GM12878 (cell line): ENCODE measurements at regions not wholly inside any gene's neighbourhood (a gene's known extent, or its start where the extent isn't known, plus 50 kb on each side); places are given as distances from the start of the nearest gene placed in this dataset.

Experiments
- CBX3 ChIP-seq: fragments of 200-600 bp; sonication (generic); IDR thresholded peaks from 2 replicates; pipeline ENCODE4 v1.6.1; 2016; ENCODE audit warnings: low read depth, borderline replicate concordance
- CHD1 ChIP-seq: IDR thresholded peaks from 2 replicates; pipeline ENCODE4 v1.6.1; 2012; ENCODE audit warnings: low read depth, low read length, improper control_type of control experiment
- CHD4 ChIP-seq: fragments of 200-600 bp; sonication (generic); IDR thresholded peaks from 2 replicates; pipeline ENCODE4 v1.6.1; 2016; ENCODE audit warnings: mild to moderate bottlenecking
- CREM ChIP-seq: IDR thresholded peaks from 2 replicates; pipeline ENCODE4 v1.6.1; 2014; ENCODE audit warnings: antibody characterized with exemption, low read depth
- EZH2 ChIP-seq: IDR thresholded peaks from 2 replicates; pipeline ENCODE4 v1.6.1; 2012; ENCODE audit warnings: low read depth, mild to moderate bottlenecking, control low read depth, inconsistent platforms, low read length, borderline replicate concordance; ENCODE audit not compliant: control insufficient read depth
- GATAD2B ChIP-seq: fragments of 450-650 bp; conservative IDR thresholded peaks from 2 replicates; pipeline ENCODE4 v1.6.1; 2017; ENCODE audit warnings: low read depth, mild to moderate bottlenecking, moderate library complexity
- KDM1A ChIP-seq: fragments of 200-600 bp; sonication (generic); IDR thresholded peaks from 2 replicates; pipeline ENCODE4 v1.6.1; 2016; ENCODE audit warnings: borderline replicate concordance
- MEF2A ChIP-seq: IDR thresholded peaks from 2 replicates; pipeline ENCODE4 v1.6.1; 2011; ENCODE audit warnings: low read depth, mild to moderate bottlenecking, low read length, moderate library complexity; ENCODE audit not compliant: insufficient read depth
- NFIC ChIP-seq: IDR thresholded peaks from 2 replicates; pipeline ENCODE4 v1.6.1; 2012; ENCODE audit warnings: low read depth, mild to moderate bottlenecking, inconsistent platforms, low read length, moderate library complexity
- NFXL1 ChIP-seq: fragments of 450-650 bp; IDR thresholded peaks from 2 replicates; pipeline ENCODE4 v1.6.1; 2017; ENCODE audit warnings: antibody characterized with exemption, mild to moderate bottlenecking, borderline replicate concordance
- NRF1 ChIP-seq: conservative IDR thresholded peaks from 2 replicates; pipeline ENCODE4 v1.6.1; 2011; ENCODE audit warnings: mild to moderate bottlenecking, low read depth, low read length, improper control_type of control experiment
- RAD21 ChIP-seq: IDR thresholded peaks from 2 replicates; pipeline ENCODE4 v1.6.1; 2011; ENCODE audit warnings: mild to moderate bottlenecking, low read depth, low read length, moderate library complexity; ENCODE audit not compliant: insufficient read depth
- SIX5 ChIP-seq: IDR thresholded peaks from 2 replicates; pipeline ENCODE4 v1.6.1; 2011; ENCODE audit warnings: mild to moderate bottlenecking, low read depth, low read length, moderate library complexity; ENCODE audit not compliant: severe bottlenecking
- SMC3 ChIP-seq: IDR thresholded peaks from 2 replicates; pipeline ENCODE4 v1.6.1; 2011; ENCODE audit warnings: low read length, improper control_type of control experiment, borderline replicate concordance
- STAT1 ChIP-seq: fragments of 450-650 bp; conservative IDR thresholded peaks from 2 replicates; pipeline ENCODE4 v1.6.1; 2014; ENCODE audit warnings: antibody characterized with exemption, mild to moderate bottlenecking
- TAF1 ChIP-seq: IDR thresholded peaks from 2 replicates; pipeline ENCODE4 v1.6.1; 2011; ENCODE audit warnings: mild to moderate bottlenecking, low read depth, low read length, borderline replicate concordance
- TCF12 ChIP-seq: IDR thresholded peaks from 2 replicates; pipeline ENCODE4 v1.6.1; 2011; ENCODE audit warnings: low read depth, mild to moderate bottlenecking, low read length
- WRNIP1 ChIP-seq: IDR thresholded peaks from 2 replicates; pipeline ENCODE4 v1.6.1; 2011; ENCODE audit warnings: low read depth, low read length, improper control_type of control experiment, borderline replicate concordance
- ZBED1 ChIP-seq: IDR thresholded peaks from 2 replicates; pipeline ENCODE4 v1.6.1; 2016; ENCODE audit warnings: borderline replicate concordance
- ZSCAN29 ChIP-seq: fragments of 450-650 bp; IDR thresholded peaks from 2 replicates; pipeline ENCODE4 v1.6.1; 2017; ENCODE audit warnings: mild to moderate bottlenecking, moderate library complexity
- TF ChIP-seq, protein P1 (sequence below): fragments of 450-650 bp; formaldehyde crosslinking; IDR thresholded peaks from 2 replicates; pipeline ENCODE4 v1.5.0; 2022; ENCODE audit warnings: mild to moderate bottlenecking, missing genetic modification characterization
- TF ChIP-seq, protein P2 (sequence below): IDR thresholded peaks from 2 replicates; pipeline ENCODE4 v1.6.1; 2012; ENCODE audit warnings: low read depth, low read length, improper control_type of control experiment
- TF ChIP-seq, protein P3 (sequence below): IDR thresholded peaks from 2 replicates; pipeline ENCODE4 v1.6.1; 2011; ENCODE audit warnings: borderline replicate concordance, low read depth, mild to moderate bottlenecking, moderate library complexity, low read length; ENCODE audit not compliant: insufficient read depth, poor library complexity, severe bottlenecking
- TF ChIP-seq, protein P4 (sequence below): fragments of 450-650 bp; IDR thresholded peaks from 2 replicates; pipeline ENCODE4 v1.6.1; 2016; ENCODE audit warnings: mild to moderate bottlenecking

DNA sequence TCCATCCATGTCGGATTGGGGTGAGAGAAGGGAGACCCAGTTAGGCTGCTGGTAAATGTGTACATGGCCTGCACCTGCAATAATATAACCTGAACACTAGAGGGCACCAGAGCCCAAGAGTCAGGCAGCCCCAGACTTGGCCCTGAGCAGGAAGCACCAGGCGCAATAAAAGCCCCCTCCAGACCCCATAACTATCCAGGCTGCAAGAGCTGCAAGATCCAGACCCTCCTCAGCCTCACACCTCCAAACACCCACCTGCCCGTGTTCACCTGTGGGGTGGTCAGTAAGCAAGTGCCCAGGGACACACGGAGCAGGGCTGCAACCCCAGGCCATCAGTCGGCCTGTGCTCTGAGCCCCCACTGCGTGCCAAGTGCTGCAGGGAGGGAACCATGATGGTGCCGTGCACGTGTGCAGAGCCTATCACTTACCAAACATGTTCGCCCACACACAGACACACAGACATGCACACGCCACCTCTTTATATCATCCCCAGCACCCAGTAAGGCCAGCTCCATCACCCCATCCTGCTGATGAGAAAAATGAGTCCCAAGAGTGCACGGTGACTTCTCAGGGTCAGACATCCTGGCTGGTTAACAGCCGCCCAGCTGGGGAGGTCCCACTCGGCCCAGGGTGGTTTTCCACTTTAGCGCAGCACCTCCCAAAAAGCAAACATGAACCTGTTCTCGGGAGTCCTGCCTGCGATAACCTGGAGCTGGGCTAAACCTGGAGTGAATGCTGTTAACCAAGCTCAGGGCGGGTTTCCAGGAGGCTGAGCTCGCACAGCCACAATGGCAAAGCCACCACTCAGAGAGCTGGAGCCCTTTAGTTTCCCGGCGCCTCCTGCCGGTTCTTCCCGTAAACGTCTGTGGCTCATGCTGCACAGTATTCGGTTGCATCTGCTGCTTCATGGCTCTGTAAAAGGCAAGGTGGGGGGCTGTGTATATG, 439.8 kb downstream of the SOX9 start (continued):
- TF ChIP-seq, protein P1, sequence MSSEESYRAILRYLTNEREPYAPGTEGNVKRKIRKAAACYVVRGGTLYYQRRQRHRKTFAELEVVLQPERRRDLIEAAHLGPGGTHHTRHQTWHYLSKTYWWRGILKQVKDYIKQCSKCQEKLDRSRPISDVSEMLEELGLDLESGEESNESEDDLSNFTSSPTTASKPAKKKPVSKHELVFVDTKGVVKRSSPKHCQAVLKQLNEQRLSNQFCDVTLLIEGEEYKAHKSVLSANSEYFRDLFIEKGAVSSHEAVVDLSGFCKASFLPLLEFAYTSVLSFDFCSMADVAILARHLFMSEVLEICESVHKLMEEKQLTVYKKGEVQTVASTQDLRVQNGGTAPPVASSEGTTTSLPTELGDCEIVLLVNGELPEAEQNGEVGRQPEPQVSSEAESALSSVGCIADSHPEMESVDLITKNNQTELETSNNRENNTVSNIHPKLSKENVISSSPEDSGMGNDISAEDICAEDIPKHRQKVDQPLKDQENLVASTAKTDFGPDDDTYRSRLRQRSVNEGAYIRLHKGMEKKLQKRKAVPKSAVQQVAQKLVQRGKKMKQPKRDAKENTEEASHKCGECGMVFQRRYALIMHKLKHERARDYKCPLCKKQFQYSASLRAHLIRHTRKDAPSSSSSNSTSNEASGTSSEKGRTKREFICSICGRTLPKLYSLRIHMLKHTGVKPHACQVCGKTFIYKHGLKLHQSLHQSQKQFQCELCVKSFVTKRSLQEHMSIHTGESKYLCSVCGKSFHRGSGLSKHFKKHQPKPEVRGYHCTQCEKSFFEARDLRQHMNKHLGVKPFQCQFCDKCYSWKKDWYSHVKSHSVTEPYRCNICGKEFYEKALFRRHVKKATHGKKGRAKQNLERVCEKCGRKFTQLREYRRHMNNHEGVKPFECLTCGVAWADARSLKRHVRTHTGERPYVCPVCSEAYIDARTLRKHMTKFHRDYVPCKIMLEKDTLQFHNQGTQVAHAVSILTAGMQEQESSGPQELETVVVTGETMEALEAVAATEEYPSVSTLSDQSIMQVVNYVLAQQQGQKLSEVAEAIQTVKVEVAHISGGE (CRISPR knock-in tag) = no peak
- no peak for TF ChIP-seq ZSCAN29
- TF ChIP-seq, protein P2, sequence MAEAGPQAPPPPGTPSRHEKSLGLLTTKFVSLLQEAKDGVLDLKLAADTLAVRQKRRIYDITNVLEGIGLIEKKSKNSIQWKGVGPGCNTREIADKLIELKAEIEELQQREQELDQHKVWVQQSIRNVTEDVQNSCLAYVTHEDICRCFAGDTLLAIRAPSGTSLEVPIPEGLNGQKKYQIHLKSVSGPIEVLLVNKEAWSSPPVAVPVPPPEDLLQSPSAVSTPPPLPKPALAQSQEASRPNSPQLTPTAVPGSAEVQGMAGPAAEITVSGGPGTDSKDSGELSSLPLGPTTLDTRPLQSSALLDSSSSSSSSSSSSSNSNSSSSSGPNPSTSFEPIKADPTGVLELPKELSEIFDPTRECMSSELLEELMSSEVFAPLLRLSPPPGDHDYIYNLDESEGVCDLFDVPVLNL = no peak
- peak; percentile 83 for TF ChIP-seq RAD21
- TF ChIP-seq MEF2A = no peak
- TF ChIP-seq NFXL1 = no peak
- no peak for TF ChIP-seq TCF12
- no peak for TF ChIP-seq GATAD2B
- TF ChIP-seq NFIC = no peak
- peak; percentile 85 for TF ChIP-seq SMC3
- TF ChIP-seq CHD1 = no peak
- no peak for TF ChIP-seq CBX3
- TF ChIP-seq CREM = no peak
- TF ChIP-seq, protein P3, sequence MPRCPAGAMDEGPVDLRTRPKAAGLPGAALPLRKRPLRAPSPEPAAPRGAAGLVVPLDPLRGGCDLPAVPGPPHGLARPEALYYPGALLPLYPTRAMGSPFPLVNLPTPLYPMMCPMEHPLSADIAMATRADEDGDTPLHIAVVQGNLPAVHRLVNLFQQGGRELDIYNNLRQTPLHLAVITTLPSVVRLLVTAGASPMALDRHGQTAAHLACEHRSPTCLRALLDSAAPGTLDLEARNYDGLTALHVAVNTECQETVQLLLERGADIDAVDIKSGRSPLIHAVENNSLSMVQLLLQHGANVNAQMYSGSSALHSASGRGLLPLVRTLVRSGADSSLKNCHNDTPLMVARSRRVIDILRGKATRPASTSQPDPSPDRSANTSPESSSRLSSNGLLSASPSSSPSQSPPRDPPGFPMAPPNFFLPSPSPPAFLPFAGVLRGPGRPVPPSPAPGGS = no peak
- TF ChIP-seq TAF1 = no peak
- no peak for TF ChIP-seq SIX5
- 0 out of 2 replicates have a peak, but pooled peaks have one; percentile 43 for TF ChIP-seq STAT1
- no peak for TF ChIP-seq CHD4
- TF ChIP-seq NRF1 = no peak
- TF ChIP-seq, protein P4, sequence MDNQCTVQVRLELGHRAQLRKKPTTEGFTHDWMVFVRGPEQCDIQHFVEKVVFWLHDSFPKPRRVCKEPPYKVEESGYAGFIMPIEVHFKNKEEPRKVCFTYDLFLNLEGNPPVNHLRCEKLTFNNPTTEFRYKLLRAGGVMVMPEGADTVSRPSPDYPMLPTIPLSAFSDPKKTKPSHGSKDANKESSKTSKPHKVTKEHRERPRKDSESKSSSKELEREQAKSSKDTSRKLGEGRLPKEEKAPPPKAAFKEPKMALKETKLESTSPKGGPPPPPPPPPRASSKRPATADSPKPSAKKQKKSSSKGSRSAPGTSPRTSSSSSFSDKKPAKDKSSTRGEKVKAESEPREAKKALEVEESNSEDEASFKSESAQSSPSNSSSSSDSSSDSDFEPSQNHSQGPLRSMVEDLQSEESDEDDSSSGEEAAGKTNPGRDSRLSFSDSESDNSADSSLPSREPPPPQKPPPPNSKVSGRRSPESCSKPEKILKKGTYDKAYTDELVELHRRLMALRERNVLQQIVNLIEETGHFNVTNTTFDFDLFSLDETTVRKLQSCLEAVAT = no peak
- TF ChIP-seq ZBED1 = no peak
- no peak for TF ChIP-seq WRNIP1
- no peak for TF ChIP-seq KDM1A
- TF ChIP-seq EZH2 = no peak
